IMR-90 (cell line): ENCODE measurements at regions not wholly inside any gene's neighbourhood (a gene's known extent, or its start where the extent isn't known, plus 50 kb on each side); places are given as distances from the start of the nearest gene placed in this dataset.

Source experiments
- ATAC-seq: fragments of 200-7000 bp; cut with Tn5 transposase; 2 replicates; pipeline ENCODE4 v1.9.1; 2020; ENCODE audit warnings: low read depth, mild to moderate bottlenecking, moderate library complexity
- BruUV-seq: library from RNA; stranded (reverse); fragments of 400-500 nt; replicated peaks from 2 replicates; lab custom pipeline; 2021; lab: Mats Ljungman, UMichigan
- CTCF ChIA-PET: fragments of 300-600 bp; formaldehyde crosslinking; extraction: SDS; loops from one replicate; lab custom pipeline; 2021; ENCODE audit warnings: antibody characterized with exemption; lab: Yijun Ruan, JAX
- POLR2A ChIA-PET: fragments of 300-600 bp; sonication (Branson Sonifier 250); formaldehyde crosslinking; loops from one replicate; lab custom pipeline; 2022; ENCODE audit warnings: antibody characterized with exemption; ENCODE audit not compliant: unreplicated experiment; lab: Charles Lee
- DNase-seq: peaks from one replicate; pipeline ENCODE4 v3.0.0; 2013
- H2AFZ ChIP-seq: replicated peaks from 2 replicates; pipeline ENCODE3; 2013; ENCODE audit warnings: low read length, mild to moderate bottlenecking; ENCODE audit not compliant: poor library complexity
- H2AK5ac ChIP-seq: 2 replicates; pipeline ENCODE4 v1.6.1; 2013; ENCODE audit warnings: low read depth, low read length, inconsistent platforms
- H2AK9ac ChIP-seq: replicated peaks from 2 replicates; pipeline ENCODE3; 2013; ENCODE audit warnings: mild to moderate bottlenecking, low read depth, low read length, moderate library complexity; ENCODE audit not compliant: poor library complexity
- H2BK120ac ChIP-seq: 2 replicates; pipeline ENCODE4 v1.6.1; 2013; ENCODE audit warnings: low read depth, low read length, inconsistent platforms
- H2BK15ac ChIP-seq: 3 replicates; pipeline ENCODE4 v1.6.1; 2013; ENCODE audit warnings: low read depth, low read length, inconsistent platforms
- H2BK20ac ChIP-seq: 2 replicates; pipeline ENCODE4 v1.6.1; 2013; ENCODE audit warnings: low read depth, mild to moderate bottlenecking, inconsistent platforms, low read length, moderate library complexity
- H2BK5ac ChIP-seq: 2 replicates; pipeline ENCODE4 v1.6.1; 2013; ENCODE audit warnings: mild to moderate bottlenecking, low read depth, low read length, inconsistent platforms; ENCODE audit not compliant: poor library complexity, severe bottlenecking
- H3K14ac ChIP-seq: replicated peaks from 2 replicates; pipeline ENCODE4 v1.6.1; 2013; ENCODE audit warnings: low read depth, low read length, inconsistent platforms
- H3K18ac ChIP-seq: 2 replicates; pipeline ENCODE4 v1.6.1; 2013; ENCODE audit warnings: low read depth, low read length, control low read depth
- H3K23ac ChIP-seq: 2 replicates; pipeline ENCODE4 v1.6.1; 2013; ENCODE audit warnings: low read depth, low read length, inconsistent platforms
- H3K27ac ChIP-seq: 2 replicates; pipeline ENCODE4 v1.5.1; 2013; ENCODE audit warnings: mild to moderate bottlenecking, control low read depth, low read length; ENCODE audit not compliant: insufficient read depth
- H3K27me3 ChIP-seq: 2 replicates; pipeline ENCODE4 v1.6.1; 2013; ENCODE audit warnings: low read length; ENCODE audit not compliant: control insufficient read depth, insufficient read depth
- H3K36me3 ChIP-seq: 2 replicates; pipeline ENCODE4 v1.6.1; 2013; ENCODE audit warnings: low read length, mixed read lengths; ENCODE audit not compliant: control insufficient read depth, insufficient read depth
- H3K4ac ChIP-seq: 2 replicates; pipeline ENCODE4 v1.6.1; 2013; ENCODE audit warnings: low read depth, low read length, inconsistent platforms
- H3K4me1 ChIP-seq: 2 replicates; pipeline ENCODE4 v1.6.1; 2013; ENCODE audit warnings: low read length, mixed read lengths; ENCODE audit not compliant: control insufficient read depth, insufficient read depth
- H3K4me2 ChIP-seq: 2 replicates; pipeline ENCODE4 v1.6.1; 2013; ENCODE audit warnings: low read depth, mild to moderate bottlenecking, control low read depth, low read length, moderate library complexity
- H3K4me3 ChIP-seq: 2 replicates; pipeline ENCODE4 v1.5.1; 2013; ENCODE audit warnings: low read depth, mild to moderate bottlenecking, control low read depth, low read length, moderate library complexity; ENCODE audit not compliant: insufficient read depth
- H3K56ac ChIP-seq: 2 replicates; pipeline ENCODE4 v1.6.1; 2013; ENCODE audit warnings: low read length, inconsistent platforms; ENCODE audit not compliant: insufficient read depth; ENCODE audit errors: extremely low read depth
- H3K79me1 ChIP-seq, 2 experiments: 2 replicates each; pipeline ENCODE4 v1.6.1; 2013; ENCODE audit warnings: low read length in 2 of 2, inconsistent platforms in 1 of 2, low read depth in 1 of 2
- H3K9ac ChIP-seq: 2 replicates; pipeline ENCODE4 v1.6.1; 2013; ENCODE audit warnings: low read depth, low read length, control low read depth
- H3K9me1 ChIP-seq: 2 replicates; pipeline ENCODE4 v1.6.1; 2013; ENCODE audit warnings: low read length, inconsistent platforms; ENCODE audit not compliant: insufficient read depth
- H3K9me3 ChIP-seq: 2 replicates; pipeline ENCODE4 v1.6.1; 2013; ENCODE audit warnings: low read length; ENCODE audit not compliant: control insufficient read depth, insufficient read depth
- H4K20me1 ChIP-seq: 2 replicates; pipeline ENCODE4 v1.6.1; 2013; ENCODE audit warnings: low read length, inconsistent platforms; ENCODE audit not compliant: insufficient read depth
- H4K5ac ChIP-seq: 2 replicates; pipeline ENCODE4 v1.6.1; 2013; ENCODE audit warnings: mild to moderate bottlenecking, low read depth, low read length, control low read depth
- H4K8ac ChIP-seq, 2 experiments: 2 replicates each; pipeline ENCODE4 v1.6.1; 2013; ENCODE audit warnings: low read depth in 2 of 2, low read length in 2 of 2, control low read depth in 1 of 2, inconsistent platforms in 1 of 2
- H4K91ac ChIP-seq: 2 replicates; pipeline ENCODE4 v1.6.1; 2013; ENCODE audit warnings: low read depth, low read length, inconsistent platforms; ENCODE audit not compliant: insufficient read depth
- BHLHE40 ChIP-seq: fragments of 150-350 bp; IDR thresholded peaks from 2 replicates; pipeline ENCODE4 v1.6.1; 2016; ENCODE audit warnings: mild to moderate bottlenecking, low read depth, low read length
- CEBPB ChIP-seq: IDR thresholded peaks from 2 replicates; pipeline ENCODE4 v1.6.1; 2012; ENCODE audit warnings: low read depth, low read length, improper control_type of control experiment
- CHD1 ChIP-seq: IDR thresholded peaks from 2 replicates; pipeline ENCODE4 v1.6.1; 2012; ENCODE audit warnings: low read depth, low read length, improper control_type of control experiment
- CTCF ChIP-seq: conservative IDR thresholded peaks from 2 replicates; pipeline ENCODE4 v1.5.1; 2012; ENCODE audit warnings: mild to moderate bottlenecking, low read depth, low read length, improper control_type of control experiment
- FOS ChIP-seq: fragments of 150-350 bp; IDR thresholded peaks from 2 replicates; pipeline ENCODE4 v1.6.1; 2016; ENCODE audit warnings: low read depth, low read length
- MAFK ChIP-seq: IDR thresholded peaks from 2 replicates; pipeline ENCODE4 v1.6.1; 2012; ENCODE audit warnings: low read depth, low read length, improper control_type of control experiment
- MAZ ChIP-seq: IDR thresholded peaks from 2 replicates; pipeline ENCODE4 v1.6.1; 2012; ENCODE audit warnings: low read depth, mild to moderate bottlenecking, low read length, improper control_type of control experiment, moderate library complexity, borderline replicate concordance
- MXI1 ChIP-seq: IDR thresholded peaks from 2 replicates; pipeline ENCODE4 v1.6.1; 2012; ENCODE audit warnings: low read depth, mild to moderate bottlenecking, low read length, moderate library complexity, borderline replicate concordance
- NFE2L2 ChIP-seq: fragments of 150-350 bp; IDR thresholded peaks from 2 replicates; pipeline ENCODE4 v1.6.1; 2016; ENCODE audit warnings: low read depth, mild to moderate bottlenecking, low read length
- POLR2A ChIP-seq: IDR thresholded peaks from 2 replicates; pipeline ENCODE4 v1.6.1; 2012; ENCODE audit warnings: mild to moderate bottlenecking, low read depth, low read length
- RAD21 ChIP-seq: IDR thresholded peaks from 2 replicates; pipeline ENCODE4 v1.6.1; 2012; ENCODE audit warnings: low read length, improper control_type of control experiment
- RCOR1 ChIP-seq: IDR thresholded peaks from 2 replicates; pipeline ENCODE4 v1.6.1; 2012; ENCODE audit warnings: mild to moderate bottlenecking, low read length, improper control_type of control experiment; ENCODE audit not compliant: insufficient replicate concordance
- RFX5 ChIP-seq: IDR thresholded peaks from 2 replicates; pipeline ENCODE4 v1.8.0; 2012; ENCODE audit warnings: low read depth, mild to moderate bottlenecking, low read length, moderate library complexity
- SMC3 ChIP-seq: fragments of 150-350 bp; IDR thresholded peaks from 2 replicates; pipeline ENCODE4 v1.6.1; 2016; ENCODE audit warnings: low read depth, mild to moderate bottlenecking, antibody characterized with exemption, low read length, moderate library complexity
- WGBS, 2 experiments: methylation state at CpG; one replicate each; pipeline versions ENCODE4 v1.1.5 to v1.1.7; 2013; ENCODE audit warnings: missing lambda C conversion rate in 2 of 2; ENCODE audit not compliant: insufficient read length in 1 of 2; ENCODE audit errors: extremely low coverage in 2 of 2; 5-methylcytosine and 5-hydroxymethylcytosine counted together
- dilution Hi-C: fragments of 300-500 bp; cut with HindIII; formaldehyde crosslinking; loops from one replicate; pipeline ENCODE4 v1.14.3; 2018; ENCODE audit warnings: low sequenced_read_pairs; ENCODE audit not compliant: unreplicated experiment
- in situ Hi-C: fragments of 300-500 bp; cut with MboI; formaldehyde crosslinking; loops from 3 replicates; pipeline ENCODE4 v1.14.3; 2019; ENCODE audit warnings: low sequenced_read_pairs, inconsistent platforms, mixed read lengths
- intact Hi-C: fragments of 100-400 bp; cut with micrococcal nuclease; formaldehyde crosslinking; loops from 2 replicates; pipeline ENCODE4 v1.10.0; 2022
- TF ChIP-seq, protein P1 (sequence below): fragments of 150-350 bp; IDR thresholded peaks from 2 replicates; pipeline ENCODE4 v1.6.1; 2017; ENCODE audit warnings: mild to moderate bottlenecking, antibody characterized with exemption, low read length, low read depth

DNA sequence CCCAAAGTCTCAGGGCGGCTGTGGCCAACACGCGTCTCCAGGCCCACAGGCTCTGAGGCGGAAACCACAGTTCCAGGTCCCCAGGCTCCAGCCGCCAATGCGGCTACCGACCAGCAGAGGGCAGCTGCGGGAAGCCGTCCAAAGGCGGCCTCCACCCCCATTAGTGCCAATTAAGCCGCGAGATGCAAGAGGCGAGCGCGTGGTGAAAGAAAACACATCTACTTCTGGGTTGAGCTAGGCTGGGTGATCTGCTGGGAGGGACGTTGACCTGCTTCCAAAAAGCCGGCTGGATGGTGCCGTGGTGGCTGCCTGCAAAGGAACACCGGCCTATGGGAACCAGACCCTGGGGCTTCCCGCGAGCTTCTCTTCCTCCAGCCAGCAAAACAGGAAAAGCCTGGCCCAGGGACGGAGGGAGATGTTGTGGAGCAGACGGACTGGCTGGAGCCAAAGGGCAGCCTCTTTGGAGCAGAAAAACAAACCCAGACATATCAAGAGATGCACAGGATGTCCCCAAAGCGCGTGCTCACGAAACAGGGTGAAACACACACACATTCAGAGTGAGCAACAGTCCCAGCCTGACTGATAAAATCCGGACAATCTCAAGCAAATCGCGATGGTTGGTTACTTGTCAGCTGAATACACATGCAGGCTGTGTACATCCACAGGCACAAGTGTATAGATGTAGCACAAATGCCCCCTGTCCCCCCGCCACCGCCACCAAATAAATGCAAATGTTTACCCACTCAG lies 187.1 kb upstream of the BRINP1 start:
- Histone ChIP-seq H2AK5ac (no peak overlapping the region), H3K4me2 (peak overlapping the region; percentile 83), H2AFZ (peak overlapping the region; percentile 86), H3K56ac (no peak overlapping the region), H2BK120ac (no peak overlapping the region), H3K9me1 (no peaks in the 10 kb centered on the region), H2BK5ac (no peak overlapping the region), H4K20me1 (no peaks in the 10 kb centered on the region), H2BK20ac (no peak overlapping the region), H3K27me3 (no peaks in the 10 kb centered on the region), H3K14ac (no peak overlapping the region), H3K27ac (no peak overlapping the region), H2AK9ac (no peak overlapping the region), H2BK15ac (no peak overlapping the region), H3K4me3 (peak overlapping the region; percentile 40), H3K18ac (no peak overlapping the region), H3K79me1 (no peaks in the 10 kb centered on the region), H3K23ac (no peak overlapping the region), H4K5ac (no peak overlapping the region), H4K8ac (no peak overlapping the region), H3K4me1 (no peaks in the 10 kb centered on the region), H3K9ac (0 out of 2 replicates have a peak overlapping the region, but pooled peaks have one; percentile 48), H4K91ac (no peak overlapping the region), H3K36me3 (no peaks in the 10 kb centered on the region), H3K4ac (no peak overlapping the region), H3K9me3 (no peaks in the 10 kb centered on the region)
- POLR2A ChIA-PET = interaction anchor here (0.9 kb wide), 1 partner anchor 411 kb away, joined by 3 read pairs; no protein-coding TSS in a partner anchor
- in situ Hi-C loops = loop anchor here (10.0 kb wide), 3 partner anchors 408 to 918 kb away; no protein-coding TSS in a partner anchor
- DNase-seq (peak; percentile 18), ATAC-seq (peak; percentile 93)
- dilution Hi-C loops = no loop called here
- WGBS, 2 experiments = 40% methylated on average over 5 of the region's 31 CpGs; no CpG with 5 or more reads in 1 of the 2 experiments
- intact Hi-C loops = loop anchor here (1.0 kb wide), 4 partner anchors 413 to 975 kb away; no protein-coding TSS in a partner anchor
- CTCF ChIA-PET = interaction anchor here (0.7 to 1.6 kb wide), 3 partner anchors 8 to 921 kb away, joined by 3 to 15 read pairs (median 13); no protein-coding TSS in a partner anchor
- BruUV-seq = no TSS peak
- TF ChIP-seq POLR2A (no peak), MAFK (no peak), RFX5 (no peak), CEBPB (no peak), NFE2L2 (no peak), CTCF (peak; percentile 86), CHD1 (no peak), RAD21 (peak; percentile 77), MXI1 (no peak), FOS (no peak), BHLHE40 (no peak), SMC3 (peak; percentile 89), MAZ (no peak), RCOR1 (no peak)
- TF ChIP-seq, protein P1, sequence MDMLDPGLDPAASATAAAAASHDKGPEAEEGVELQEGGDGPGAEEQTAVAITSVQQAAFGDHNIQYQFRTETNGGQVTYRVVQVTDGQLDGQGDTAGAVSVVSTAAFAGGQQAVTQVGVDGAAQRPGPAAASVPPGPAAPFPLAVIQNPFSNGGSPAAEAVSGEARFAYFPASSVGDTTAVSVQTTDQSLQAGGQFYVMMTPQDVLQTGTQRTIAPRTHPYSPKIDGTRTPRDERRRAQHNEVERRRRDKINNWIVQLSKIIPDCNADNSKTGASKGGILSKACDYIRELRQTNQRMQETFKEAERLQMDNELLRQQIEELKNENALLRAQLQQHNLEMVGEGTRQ = no peak
